ENCODE measurements at regions not wholly inside any gene's neighbourhood (a gene's known extent, or its start where the extent isn't known, plus 50 kb on each side); places are given as distances from the start of the nearest gene placed in this dataset.

GRCh38 chr3:159250961-159251360, 449.1 kb downstream of the MFSD1 start:
- CTCF ChIA-PET: interaction anchor here (0.7 to 3.9 kb wide), 6 partner anchors 9 to 524 kb away, joined by 3 to 21 read pairs (median 4); no protein-coding TSS in a partner anchor

GRCh38 chr3:159252274-159252673, 450.4 kb downstream of the MFSD1 start:
- H3K4me3 ChIP-seq (ENCODE audit: low read depth, low read length): no peak overlapping the region
- no peaks in the 10 kb centered on the region for H3K36me3 ChIP-seq (ENCODE audit: control insufficient read depth in 2 of 2, insufficient read depth in 1 of 2, low read length in 2 of 2)
- ChIA-PET CTCF (interaction anchor here (0.6 to 3.9 kb wide), 14 partner anchors 7 to 780 kb away, joined by 3 to 31 read pairs (median 4); no protein-coding TSS in a partner anchor), POLR2A (no interaction called here)
- TF ChIP-seq ZNF19 (tag by site-specific recombination; IDR thresholded peaks at IDR 0.05; ENCODE audit: low read depth) (no peak), ZNF560 (tag by site-specific recombination; IDR thresholded peaks at IDR 0.05; ENCODE audit: borderline replicate concordance) (no peak), ZNF596 (tag by site-specific recombination; IDR thresholded peaks at IDR 0.05) (no peak), ZNF121 (tag by site-specific recombination; IDR thresholded peaks at IDR 0.05) (no peak)
- H3K9me3 ChIP-seq (ENCODE audit: control insufficient read depth, insufficient read depth, low read depth, low read length): no peaks in the 10 kb centered on the region
- no peaks in the 10 kb centered on the region for H3K4me1 ChIP-seq (ENCODE audit: control insufficient read depth, insufficient read depth, low read length)
- no peak overlapping the region for H3K27ac ChIP-seq (ENCODE audit: extremely low read depth, low read depth, low read length)

More at GRCh38 chr3:159250961-159251360, 449.1 kb downstream of the MFSD1 start:
- H3K4me1 ChIP-seq (ENCODE audit: control insufficient read depth, insufficient read depth, low read length): no peaks in the 10 kb centered on the region
- no peak overlapping the region for H3K4me3 ChIP-seq (ENCODE audit: low read depth, low read length)
- no peak overlapping the region for H3K27ac ChIP-seq (ENCODE audit: extremely low read depth, low read depth, low read length)
- POLR2A ChIA-PET: no interaction called here
- H3K9me3 ChIP-seq (ENCODE audit: control insufficient read depth, insufficient read depth, low read depth, low read length): no peaks in the 10 kb centered on the region
- no peak for TF ChIP-seq ZSCAN16 (tag by site-specific recombination; IDR thresholded peaks at IDR 0.05)
- TF ChIP-seq ZNF624 (tag by site-specific recombination; IDR thresholded peaks at IDR 0.05): no peak
- no peaks in the 10 kb centered on the region for H3K36me3 ChIP-seq (ENCODE audit: control insufficient read depth in 2 of 2, insufficient read depth in 1 of 2, low read length in 2 of 2)

DNA sequence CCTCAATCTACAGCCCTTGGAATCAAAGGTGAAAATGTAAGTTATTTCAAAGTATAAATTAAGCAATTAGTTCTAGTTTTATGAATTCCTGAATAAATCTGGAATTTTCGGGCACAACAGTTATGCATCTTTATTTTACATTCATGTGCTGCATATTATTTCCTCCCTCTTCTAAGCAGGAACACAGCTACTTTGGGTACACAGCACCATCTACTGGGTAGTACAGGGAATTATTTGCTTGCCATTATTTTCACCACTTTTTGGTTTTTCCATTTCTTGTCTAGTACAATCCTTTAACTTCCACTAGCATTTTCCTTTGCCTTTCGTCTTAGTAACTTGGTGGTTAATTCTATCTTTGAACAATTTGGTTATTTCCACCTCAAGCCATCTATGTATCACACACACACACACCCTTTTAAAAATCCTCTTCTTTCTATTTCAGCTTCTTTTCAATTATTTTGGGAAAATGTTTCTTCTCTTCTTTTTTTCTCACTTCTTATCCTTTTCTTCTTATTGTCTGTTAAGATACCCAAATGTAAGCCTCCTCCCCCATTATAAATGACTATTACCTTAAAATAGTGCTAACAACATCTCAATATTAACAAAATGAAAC, 451.0 kb downstream of the MFSD1 start:
- H3K4me3 ChIP-seq (ENCODE audit: low read depth, low read length): no peak overlapping the region
- no peak overlapping the region for H3K27ac ChIP-seq (ENCODE audit: extremely low read depth, low read depth, low read length)
- H3K36me3 ChIP-seq (ENCODE audit: control insufficient read depth in 2 of 2, insufficient read depth in 1 of 2, low read length in 2 of 2): no peaks in the 10 kb centered on the region
- ChIA-PET POLR2A (no interaction called here), CTCF (interaction anchor here (0.6 to 3.9 kb wide), 13 partner anchors 9 to 1932 kb away, joined by 3 to 31 read pairs (median 3); no protein-coding TSS in a partner anchor)
- TF ChIP-seq PRDM1 (tag by site-specific recombination; IDR thresholded peaks at IDR 0.05): 0 out of 2 replicates have a peak, but pooled peaks have one; percentile 7
- TF ChIP-seq ZNF2 (tag by site-specific recombination; IDR thresholded peaks at IDR 0.05): peak; percentile 98
- no peak for TF ChIP-seq ZNF324 (tag by site-specific recombination; IDR thresholded peaks at IDR 0.05)
- TF ChIP-seq, protein P1, sequence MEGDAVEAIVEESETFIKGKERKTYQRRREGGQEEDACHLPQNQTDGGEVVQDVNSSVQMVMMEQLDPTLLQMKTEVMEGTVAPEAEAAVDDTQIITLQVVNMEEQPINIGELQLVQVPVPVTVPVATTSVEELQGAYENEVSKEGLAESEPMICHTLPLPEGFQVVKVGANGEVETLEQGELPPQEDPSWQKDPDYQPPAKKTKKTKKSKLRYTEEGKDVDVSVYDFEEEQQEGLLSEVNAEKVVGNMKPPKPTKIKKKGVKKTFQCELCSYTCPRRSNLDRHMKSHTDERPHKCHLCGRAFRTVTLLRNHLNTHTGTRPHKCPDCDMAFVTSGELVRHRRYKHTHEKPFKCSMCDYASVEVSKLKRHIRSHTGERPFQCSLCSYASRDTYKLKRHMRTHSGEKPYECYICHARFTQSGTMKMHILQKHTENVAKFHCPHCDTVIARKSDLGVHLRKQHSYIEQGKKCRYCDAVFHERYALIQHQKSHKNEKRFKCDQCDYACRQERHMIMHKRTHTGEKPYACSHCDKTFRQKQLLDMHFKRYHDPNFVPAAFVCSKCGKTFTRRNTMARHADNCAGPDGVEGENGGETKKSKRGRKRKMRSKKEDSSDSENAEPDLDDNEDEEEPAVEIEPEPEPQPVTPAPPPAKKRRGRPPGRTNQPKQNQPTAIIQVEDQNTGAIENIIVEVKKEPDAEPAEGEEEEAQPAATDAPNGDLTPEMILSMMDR (tag by site-specific recombination; IDR thresholded peaks at IDR 0.05): peak; percentile 48
- TF ChIP-seq, protein P2, sequence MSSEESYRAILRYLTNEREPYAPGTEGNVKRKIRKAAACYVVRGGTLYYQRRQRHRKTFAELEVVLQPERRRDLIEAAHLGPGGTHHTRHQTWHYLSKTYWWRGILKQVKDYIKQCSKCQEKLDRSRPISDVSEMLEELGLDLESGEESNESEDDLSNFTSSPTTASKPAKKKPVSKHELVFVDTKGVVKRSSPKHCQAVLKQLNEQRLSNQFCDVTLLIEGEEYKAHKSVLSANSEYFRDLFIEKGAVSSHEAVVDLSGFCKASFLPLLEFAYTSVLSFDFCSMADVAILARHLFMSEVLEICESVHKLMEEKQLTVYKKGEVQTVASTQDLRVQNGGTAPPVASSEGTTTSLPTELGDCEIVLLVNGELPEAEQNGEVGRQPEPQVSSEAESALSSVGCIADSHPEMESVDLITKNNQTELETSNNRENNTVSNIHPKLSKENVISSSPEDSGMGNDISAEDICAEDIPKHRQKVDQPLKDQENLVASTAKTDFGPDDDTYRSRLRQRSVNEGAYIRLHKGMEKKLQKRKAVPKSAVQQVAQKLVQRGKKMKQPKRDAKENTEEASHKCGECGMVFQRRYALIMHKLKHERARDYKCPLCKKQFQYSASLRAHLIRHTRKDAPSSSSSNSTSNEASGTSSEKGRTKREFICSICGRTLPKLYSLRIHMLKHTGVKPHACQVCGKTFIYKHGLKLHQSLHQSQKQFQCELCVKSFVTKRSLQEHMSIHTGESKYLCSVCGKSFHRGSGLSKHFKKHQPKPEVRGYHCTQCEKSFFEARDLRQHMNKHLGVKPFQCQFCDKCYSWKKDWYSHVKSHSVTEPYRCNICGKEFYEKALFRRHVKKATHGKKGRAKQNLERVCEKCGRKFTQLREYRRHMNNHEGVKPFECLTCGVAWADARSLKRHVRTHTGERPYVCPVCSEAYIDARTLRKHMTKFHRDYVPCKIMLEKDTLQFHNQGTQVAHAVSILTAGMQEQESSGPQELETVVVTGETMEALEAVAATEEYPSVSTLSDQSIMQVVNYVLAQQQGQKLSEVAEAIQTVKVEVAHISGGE (tag by site-specific recombination; conservative IDR thresholded peaks at IDR 0.05; ENCODE audit: low read depth): peak; percentile 71
- TF ChIP-seq ZNF654 (tag by site-specific recombination; IDR thresholded peaks at IDR 0.05; ENCODE audit: low read depth): peak; percentile 92
- TF ChIP-seq SETDB1 (IDR thresholded peaks at IDR 0.05; ENCODE audit: insufficient read length, low read length): peak; percentile 88
- no peak for TF ChIP-seq MZF1 (tag by site-specific recombination; IDR thresholded peaks at IDR 0.05; ENCODE audit: borderline replicate concordance)
- H3K4me1 ChIP-seq (ENCODE audit: control insufficient read depth, insufficient read depth, low read length): no peaks in the 10 kb centered on the region
- H3K9me3 ChIP-seq (ENCODE audit: control insufficient read depth, insufficient read depth, low read depth, low read length): no peaks in the 10 kb centered on the region

Measured in HEK293 (cell line).